ENCODE measurements at regions not wholly inside any gene's neighbourhood (a gene's known extent, or its start where the extent isn't known, plus 50 kb on each side); places are given as distances from the start of the nearest gene placed in this dataset.
A peak's percentile ranks its signal among the peaks of the same experiment; 100 is the strongest.

DNA sequence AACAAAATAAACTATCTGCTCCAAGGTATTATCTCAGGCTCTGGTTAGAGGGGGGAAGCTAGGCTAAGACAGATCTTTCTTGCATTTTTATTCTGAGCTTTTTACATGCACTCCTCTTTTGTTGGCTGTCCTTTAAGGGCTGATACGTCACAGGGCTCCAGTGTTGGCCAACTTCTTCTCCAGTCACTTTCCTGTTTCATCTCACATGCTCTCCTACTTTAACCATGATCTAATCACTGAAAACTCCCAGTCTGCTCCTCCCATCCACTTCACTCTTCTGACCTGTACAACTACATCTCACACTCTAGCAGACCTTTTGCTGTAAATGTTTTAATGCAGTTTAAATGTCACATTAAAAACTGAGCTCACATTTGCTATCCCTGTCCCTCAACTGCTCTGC is 510.0 kb upstream of the KLF12 start:
- no peak for DNase-seq

DNA sequence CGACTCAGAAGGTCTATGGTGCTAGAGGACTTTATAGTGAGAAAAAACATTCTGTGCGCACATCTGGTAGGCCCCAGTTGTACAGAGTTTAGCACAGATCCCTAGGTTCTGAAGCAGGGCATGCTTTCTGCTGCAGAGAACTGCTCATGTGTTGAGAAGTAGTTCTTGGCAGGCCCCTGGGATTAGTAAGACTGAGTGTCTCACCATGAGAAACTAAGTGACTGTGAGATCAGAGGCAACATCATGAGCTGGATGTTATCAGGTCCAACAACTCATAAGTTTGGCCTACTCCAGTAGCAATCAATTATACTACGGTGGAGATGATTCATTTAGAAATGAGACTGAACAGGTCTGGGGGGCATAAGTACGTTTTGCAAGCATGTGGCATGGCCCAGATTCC is 507.4 kb upstream of the KLF12 start:
- DNase-seq = no peak

DNA sequence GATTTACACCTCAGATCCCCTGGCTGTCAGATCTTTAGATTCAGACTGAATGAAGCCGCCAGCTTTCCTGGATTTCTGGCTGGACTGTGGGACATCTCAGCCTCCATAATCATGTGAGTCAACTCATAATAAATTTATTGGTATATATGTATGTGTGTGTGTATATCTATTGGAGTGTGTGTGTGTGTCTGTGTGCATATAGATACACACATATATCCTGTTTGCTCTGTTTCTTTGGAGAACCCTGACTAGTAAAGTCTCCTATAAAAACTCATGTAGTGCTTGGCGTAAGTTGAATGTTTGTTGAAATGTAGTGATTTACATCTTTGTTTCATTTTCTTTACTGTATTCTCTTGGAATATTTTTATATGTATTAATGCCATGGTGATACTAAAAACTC is 499.5 kb upstream of the KLF12 start:
- no peak for DNase-seq

DNA sequence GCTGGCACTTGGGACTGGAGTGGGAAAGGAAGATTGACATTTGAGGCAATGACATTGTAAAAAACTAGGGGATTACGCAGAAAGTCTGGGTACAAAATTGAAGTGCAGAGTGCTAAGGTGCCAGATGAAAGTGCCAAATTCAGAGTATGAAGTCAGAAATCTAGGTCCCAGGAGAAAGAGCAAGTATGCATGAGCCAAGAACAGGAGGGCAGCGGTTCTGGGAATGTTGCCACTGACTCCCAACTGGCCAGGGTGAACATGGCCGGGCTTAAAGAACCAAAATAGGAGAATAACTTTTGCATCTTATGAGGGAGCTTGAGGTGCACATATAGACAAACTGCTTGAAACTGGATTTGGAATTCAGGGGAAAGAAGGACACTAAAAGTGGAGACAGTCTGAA is 495.8 kb upstream of the KLF12 start:
- no peak for DNase-seq

DNA sequence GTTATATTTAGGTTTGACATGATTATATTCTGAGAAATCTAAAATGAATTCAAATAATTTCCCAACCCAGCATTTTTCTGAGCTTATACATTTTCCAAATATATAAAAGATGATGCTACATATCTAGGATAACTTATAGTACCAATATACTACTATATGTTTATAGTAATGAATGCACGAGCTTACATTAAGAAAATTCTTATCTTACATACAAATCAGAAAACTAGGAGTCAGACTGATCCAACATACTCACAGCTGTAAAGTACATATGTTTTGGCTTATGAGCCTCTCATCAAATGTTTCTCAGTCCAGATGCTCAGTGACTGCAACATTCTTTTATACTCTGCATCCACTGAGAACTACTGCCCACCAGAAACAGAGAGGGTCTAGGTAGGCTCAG is 491.3 kb upstream of the KLF12 start:
- no peak for DNase-seq

DNA sequence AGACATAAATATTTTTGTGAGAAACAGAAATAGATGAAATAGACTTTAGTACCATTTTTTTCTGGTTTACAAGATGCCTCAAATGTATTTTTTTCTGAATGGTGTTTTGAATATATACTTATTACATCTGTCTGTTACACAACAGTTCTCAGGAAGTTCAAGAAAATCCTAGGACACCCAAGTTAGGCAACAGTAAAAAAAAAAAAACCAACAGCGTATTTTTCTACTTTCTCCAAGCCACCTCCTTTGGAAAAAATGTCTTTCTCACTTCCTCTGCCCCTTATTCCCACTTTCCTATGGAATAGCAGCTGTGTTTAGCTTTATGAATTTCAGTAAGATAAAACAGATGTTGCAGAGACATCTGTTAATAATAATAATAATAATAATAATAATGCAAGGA is 489.6 kb upstream of the KLF12 start:
- DNase-seq = no peak

DNA sequence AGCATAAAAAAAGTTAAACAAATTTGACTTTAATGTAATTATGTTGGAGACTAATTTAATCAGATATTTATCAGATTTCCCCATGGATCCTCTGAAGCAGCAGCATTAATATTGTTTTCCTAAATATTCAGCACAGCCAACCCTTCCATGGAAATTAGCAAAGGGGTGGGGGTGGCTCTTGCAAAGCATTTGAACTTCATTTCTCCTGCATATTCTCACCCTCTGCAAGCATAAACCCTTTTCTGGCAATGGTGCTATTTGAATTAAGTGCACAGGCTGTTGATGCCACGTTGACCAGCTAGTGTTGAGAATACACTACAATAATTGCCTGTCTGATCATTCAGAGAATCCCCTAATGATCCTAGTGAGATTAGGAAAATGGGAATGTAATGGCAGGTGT is 488.1 kb upstream of the KLF12 start:
- DNase-seq = no peak

DNA sequence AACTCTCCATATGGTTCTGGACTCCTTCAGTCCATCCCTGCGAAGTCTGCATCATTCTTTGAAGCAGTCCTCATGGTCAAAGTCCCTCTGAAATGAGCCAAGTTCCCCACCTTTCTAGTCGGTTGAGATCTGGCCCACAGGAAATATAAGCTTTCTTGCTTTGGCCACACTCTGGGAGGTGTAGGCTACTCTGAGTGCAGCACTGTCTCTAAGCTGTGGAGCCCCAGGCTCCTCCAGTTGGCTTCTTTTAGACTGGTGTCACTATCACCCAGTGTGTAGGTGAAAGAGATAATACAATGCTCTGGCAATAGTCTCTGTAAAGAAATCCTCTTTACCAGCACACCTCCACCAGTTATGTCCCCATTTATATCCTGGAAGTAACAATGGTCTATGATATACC is 486.5 kb upstream of the KLF12 start:
- DNase-seq = no peak

DNA sequence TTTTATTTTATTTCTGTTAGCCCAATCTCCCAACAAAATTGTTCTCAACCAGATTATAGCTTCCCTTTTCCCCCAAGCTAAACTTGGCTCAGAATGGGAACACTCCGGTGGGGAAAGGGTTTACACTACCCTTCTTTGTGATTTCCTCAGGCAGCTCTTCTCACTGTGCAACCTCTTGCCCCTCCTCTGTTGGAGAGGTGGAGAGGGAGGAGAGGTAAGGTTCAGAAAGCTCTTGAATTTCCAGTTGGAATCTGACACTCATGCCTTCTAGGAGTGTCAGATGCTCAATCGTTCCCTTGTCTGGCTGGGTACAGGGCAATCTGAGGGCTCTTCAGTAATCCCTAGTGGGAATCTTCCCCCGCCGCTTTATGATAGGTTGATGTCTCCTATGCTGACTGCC is 486.1 kb upstream of the KLF12 start:
- no peak for DNase-seq

DNA sequence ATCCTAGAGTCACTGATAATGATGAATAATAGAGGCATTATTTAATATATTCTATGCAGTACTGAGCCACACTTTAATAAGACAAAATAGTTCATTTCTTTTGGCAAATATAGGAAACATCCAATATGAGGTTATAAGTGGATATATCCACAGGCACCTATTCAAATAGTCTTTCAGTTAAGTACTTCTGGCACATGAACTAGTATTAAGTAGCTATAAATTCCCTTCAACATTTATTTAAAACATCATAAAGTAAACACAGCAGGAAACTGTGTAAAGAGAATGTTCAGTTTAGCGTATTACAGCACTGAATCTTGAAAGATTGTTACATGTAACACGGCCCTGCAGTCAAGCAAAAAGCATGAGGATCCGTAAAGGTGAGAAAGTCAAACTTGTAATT is 463.3 kb upstream of the KLF12 start:
- DNase-seq = no peak

DNA sequence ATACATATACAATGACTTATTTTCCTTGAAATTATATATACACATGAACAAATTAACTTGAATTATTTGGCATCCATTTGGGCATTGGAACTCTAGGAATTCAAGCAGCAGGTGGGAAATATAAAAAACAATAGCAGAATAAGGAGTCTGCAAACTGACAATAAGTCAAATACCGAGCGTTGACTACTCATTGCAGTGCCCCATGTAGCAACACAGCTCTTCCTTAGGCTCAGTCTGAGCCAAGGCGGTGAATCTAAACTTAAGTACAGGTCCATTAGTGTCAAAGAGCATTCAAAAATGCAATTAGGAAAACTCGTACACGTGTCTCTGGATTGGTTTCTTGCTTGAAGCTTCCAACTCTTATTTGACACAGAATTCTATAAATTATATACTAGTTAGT is 462.5 kb upstream of the KLF12 start:
- no peak for DNase-seq

DNA sequence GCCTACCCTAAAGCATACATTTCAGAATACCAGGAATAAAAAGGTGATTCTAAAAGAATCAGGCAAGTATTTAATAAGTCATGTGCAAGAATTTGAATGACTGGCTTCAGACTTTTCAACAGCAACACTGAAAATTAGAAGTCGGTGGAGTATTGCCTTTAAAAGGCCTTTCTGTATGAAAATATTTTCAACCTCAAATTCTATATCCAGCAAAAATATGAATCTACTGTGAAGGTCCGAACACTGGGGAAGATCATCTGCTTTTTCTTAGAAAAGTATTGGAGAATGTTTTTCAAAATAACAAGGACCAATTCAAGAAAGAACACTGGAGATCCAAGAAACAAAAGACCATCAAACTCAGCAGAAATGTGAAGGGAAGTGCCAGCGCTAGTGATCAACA is 459.5 kb upstream of the KLF12 start:
- DNase-seq = no peak

DNA sequence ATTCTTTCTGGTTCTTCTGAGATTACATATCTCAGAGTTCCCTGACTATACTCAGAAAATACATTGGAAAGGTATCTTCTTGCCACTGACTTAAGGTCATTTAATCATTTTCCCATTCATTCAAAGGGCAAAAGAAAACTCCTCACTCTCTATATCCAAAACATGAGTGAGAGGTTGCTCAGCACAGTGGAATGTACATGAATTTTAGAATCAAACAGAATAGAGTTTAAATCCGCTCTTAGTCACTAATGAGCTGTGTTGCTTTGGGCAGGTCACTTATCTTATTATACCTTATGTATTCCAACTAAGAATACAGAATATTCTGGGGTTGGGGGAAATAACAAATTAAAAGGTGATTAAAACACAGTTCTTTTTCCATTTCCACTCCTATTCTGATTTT is 452.6 kb upstream of the KLF12 start:
- no peak for DNase-seq

DNA sequence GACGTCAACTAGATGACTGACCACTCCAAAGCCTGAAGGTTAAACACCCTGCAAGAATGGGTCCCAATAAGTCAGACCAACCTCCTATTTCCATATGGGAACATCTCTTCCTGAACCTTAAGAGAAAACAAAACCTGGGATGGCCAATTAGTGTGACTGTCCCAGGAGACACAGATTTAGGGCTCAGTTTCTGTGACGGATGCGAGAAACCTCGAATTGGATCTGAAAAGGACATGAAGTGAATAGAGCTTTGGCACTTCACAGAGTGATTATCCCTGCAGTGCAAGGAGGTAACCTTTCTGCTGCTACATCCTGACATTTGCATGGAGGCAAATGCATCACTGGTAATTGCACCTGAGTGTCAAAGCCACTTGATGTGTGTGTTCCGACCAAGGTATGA is 442.2 kb upstream of the KLF12 start:
- DNase-seq = no peak

DNA sequence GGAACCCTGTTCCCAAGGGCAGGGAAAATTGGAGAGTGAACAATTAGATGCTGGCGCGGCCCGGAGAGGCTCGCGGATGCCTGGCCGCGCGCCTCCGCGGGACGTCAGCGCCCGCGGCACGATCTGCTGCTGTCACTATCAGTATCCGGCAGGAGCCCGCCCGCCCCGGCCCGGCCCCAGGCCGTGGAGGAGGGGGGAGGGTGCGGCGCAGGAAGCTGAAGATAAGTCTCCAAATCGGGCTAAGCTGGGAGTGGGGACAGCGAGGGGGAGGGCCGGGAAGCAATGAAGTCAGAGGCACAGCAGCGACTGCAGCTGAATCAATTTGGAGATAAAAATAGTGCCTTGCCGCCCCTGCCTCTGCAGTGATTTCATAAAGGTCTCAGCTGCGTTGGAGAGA is 441.5 kb upstream of the KLF12 start:
- peak; percentile 16 for DNase-seq

DNA sequence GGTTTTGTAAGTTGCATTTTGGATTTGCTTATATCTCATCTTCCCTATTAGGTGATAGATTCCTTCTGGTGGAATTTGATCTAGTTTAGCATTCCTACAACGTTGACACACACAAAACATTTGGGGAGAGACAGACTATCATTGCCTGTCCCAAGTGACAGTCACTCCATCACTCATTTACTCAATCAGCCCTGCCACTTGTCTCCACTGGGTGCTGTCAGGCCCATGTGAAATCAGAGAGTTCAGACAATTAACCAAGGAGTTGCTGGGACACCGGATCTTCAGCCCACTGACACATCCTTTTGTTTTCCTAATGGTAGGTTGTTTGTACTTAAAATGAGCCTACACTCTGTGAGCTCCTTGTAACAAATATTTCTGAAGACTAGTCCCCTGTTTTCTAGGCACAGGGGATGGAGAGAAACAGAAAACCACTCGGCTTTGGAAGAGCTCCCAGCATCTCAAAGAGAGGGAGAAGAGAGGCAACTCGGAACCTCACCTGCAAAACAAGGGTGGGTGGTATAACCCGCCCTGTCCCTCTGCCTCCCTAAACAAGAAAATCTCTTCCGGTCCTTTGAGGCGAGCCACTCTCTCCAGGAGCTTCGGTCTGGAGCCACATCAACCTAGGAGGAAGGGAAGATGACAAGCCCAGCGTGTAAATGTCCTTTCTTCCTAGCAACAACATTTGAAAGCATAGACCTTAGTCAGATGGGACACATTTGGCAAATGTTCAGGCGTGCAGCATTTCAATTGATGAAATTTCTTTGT is 440.9 kb upstream of the KLF12 start:
- DNase-seq = no peak

DNA sequence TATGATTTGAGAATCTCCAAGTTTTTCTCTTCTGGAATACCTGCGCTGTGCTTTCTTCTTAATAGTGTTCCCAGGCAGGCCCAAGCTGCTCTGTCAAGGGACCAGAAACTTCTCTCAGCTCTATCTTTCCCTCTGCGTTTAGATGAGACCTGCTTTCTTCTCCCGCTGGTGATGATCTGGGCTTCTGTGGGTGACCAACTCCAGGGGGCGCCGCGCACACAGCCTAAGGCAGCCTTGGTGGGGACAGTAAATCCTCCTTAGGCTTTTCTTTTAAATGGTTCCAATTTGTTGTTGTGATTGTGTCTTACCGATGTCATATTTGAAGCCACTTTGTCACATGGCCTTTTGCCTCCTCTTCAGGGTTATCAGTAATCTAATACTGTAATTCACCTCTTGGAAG is 439.4 kb upstream of the KLF12 start:
- DNase-seq = no peak

DNA sequence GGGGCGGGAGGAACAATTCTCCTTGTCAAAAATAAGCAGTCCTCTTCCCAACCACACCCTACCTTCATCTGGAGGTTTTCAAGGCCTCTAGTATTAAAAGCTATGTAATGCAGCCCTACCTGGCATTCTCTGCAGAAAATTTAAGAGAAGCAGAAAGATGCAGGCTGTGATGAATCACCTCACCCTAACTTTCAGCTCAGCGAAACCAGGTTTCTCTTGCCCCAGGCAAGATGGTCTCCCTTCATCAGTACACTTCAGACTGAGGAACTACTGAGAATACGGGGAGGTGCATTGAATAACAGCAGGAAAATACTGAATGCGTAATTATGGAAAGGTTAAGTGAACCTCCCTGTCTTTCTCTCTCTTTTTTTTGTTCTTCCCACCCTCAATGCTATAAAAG is 437.6 kb upstream of the KLF12 start:
- DNase-seq = no peak

DNA sequence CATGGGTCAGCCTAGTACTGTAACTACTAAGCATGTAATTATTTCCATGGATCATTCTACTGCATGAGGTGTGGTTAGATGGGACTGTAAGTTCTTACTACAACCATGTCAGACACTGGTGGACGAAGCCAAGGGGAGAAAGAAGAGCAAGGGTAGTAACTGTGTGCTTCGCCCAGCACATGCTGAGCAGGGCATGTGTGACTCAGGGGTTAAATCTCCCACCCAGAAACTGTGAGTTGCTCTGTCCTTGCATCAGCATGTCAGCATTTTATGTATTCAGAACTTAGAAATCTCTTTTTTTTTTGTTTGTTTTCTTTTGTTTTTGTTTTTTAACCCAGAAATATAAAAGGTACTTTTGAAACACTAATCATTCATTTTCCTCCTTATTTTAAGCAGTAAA is 436.6 kb upstream of the KLF12 start:
- no peak for DNase-seq

DNA sequence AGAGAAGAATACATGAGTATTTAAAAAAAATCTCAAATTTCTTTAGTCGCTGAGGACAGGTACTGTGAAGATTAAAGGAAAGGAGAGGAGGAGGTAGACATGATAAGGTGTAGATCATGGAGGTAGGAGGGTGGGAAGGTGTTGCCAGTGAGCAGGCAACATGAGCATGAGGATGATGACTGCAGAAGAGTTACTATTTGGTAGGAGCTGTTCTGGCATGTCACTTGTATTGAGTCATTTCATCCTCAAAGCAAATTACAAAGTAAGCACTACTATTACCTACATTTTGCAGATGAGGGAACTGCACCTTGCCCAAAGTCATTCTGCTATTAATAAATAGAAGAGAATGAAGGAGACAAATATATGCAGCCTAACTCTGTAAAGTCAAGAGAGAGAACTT is 435.8 kb upstream of the KLF12 start:
- no peak for DNase-seq

DNA sequence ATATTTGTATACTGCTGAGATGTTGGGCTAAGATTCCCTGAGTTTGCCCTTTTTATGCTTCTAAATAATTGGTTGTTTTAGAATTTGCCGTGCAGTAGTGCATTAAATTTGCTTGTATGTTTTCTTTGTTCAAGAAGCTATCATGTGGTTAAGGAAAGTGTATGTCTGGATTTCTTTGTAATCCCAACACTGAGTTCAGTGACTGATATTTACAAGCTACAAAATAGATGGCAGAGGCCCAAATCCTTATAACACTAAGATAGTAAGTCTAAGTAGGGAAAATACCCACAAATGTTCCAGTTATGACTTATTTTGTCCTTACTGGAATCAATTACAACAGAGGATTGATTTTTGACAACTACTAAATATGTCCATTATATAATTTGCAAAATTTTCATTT is 435.0 kb upstream of the KLF12 start:
- DNase-seq = no peak

DNA sequence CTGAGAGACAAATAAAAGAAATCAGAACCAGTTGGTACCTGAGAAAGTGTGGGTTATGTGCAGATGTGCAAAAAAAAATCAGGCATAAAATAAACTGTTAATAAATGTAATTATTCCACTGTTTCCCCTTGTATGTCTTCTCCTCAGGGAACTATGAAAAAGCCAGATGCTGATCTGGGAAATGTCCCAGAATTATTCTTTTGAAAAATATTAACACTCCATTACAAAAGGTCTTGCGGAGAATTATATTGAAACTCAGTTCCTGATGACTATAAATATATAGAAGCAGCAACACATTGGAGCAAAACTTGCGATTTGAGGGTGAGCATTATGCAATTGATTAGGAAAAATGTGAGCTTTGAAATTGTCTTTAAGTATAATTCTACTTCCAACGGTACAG is 433.3 kb upstream of the KLF12 start:
- DNase-seq = no peak

DNA sequence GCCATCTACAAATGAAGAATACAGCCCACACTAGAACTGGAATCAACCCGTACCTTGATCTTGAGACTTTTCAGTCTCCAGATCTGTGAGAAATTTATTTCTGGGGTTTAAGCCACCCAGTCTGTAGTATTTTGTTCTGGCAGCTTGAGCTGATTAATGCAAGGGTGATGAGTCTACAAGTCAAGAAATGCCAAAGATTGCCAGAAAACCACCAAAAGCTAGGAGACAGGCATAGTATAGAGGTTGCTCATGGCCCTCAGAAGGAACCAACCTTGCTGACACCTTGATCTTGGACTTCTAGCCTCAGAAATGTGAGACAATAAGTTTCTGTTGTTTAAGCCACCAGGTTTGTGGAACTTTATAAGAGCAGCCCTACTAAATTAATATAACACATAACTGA is 428.2 kb upstream of the KLF12 start:
- DNase-seq = no peak

DNA sequence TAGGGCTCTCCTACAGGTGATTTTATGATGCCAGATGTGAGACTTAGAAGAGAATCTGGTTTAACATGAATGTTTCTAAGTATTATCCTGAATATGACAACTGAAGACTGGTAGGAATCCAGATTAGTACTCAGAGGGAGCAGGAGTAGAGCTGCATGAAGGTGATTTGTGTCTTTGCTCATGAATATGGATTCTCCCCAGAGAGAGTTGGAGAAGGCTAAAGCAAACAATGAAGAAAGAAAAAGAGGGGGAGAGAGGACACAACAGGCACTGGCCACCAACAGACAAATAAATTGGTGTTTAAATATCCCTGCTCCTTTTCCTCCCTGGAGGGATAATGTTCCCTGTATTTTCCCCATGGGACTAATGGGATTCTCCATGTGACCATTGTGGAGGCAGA is 427.0 kb upstream of the KLF12 start:
- no peak for DNase-seq

DNA sequence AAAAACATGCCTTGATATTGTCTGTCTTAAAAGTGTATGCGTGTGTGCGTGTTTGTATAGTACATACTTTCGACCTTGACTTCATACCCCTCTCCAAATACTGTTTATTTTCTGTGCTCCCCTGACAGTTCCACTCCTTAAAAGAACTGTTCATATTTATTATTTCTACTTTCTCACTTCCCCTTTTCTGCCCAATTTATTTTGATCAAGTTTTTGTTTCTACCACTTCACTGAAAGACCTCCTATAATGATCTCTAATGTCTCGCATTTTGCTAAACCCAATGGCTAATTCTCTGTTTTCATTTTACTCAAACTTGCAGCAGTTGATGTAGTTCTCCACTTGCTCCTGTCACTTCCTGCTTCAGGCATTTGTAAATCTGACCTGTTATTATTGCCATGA is 426.1 kb upstream of the KLF12 start:
- DNase-seq = no peak

DNA sequence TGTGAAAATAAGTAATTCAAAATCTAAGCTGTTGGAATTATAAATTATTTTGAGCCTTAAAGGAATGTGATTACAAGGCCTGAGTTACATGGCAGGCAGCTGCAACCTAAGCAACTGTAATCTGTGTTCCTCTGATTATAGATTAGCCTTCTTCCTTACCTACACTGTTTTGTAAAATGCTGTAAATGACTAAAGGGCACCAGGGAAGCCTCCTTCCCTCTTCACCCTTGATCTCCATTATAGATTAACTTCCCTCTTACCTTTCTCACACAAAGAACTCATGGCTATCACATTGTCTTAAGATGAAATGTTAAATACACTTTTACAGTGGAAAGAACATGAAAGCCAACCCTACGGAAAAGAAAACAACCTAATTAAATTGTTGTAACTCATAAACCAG is 423.7 kb upstream of the KLF12 start:
- no peak for DNase-seq

Data from NCI-H1436 (cell line).